ENCODE measurements at regions not wholly inside any gene's neighbourhood (a gene's known extent, or its start where the extent isn't known, plus 50 kb on each side); places are given as distances from the start of the nearest gene placed in this dataset.

GRCh38 chr11:69921128-69922014 lies 102.2 kb upstream of the FGF3 start:
- TF ChIP-seq, protein P1, sequence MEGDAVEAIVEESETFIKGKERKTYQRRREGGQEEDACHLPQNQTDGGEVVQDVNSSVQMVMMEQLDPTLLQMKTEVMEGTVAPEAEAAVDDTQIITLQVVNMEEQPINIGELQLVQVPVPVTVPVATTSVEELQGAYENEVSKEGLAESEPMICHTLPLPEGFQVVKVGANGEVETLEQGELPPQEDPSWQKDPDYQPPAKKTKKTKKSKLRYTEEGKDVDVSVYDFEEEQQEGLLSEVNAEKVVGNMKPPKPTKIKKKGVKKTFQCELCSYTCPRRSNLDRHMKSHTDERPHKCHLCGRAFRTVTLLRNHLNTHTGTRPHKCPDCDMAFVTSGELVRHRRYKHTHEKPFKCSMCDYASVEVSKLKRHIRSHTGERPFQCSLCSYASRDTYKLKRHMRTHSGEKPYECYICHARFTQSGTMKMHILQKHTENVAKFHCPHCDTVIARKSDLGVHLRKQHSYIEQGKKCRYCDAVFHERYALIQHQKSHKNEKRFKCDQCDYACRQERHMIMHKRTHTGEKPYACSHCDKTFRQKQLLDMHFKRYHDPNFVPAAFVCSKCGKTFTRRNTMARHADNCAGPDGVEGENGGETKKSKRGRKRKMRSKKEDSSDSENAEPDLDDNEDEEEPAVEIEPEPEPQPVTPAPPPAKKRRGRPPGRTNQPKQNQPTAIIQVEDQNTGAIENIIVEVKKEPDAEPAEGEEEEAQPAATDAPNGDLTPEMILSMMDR (IDR thresholded peaks at IDR 0.05; ENCODE audit: insufficient read depth, low read depth, low read length): no peak
- no peak for TF ChIP-seq EZH2 (IDR thresholded peaks at IDR 0.05; ENCODE audit: insufficient read depth, low read length)
